Astrocyte (in vitro differentiated cells and primary cell): ENCODE measurements at regions not wholly inside any gene's neighbourhood (a gene's known extent, or its start where the extent isn't known, plus 50 kb on each side); places are given as distances from the start of the nearest gene placed in this dataset.

Experiments
- DNase-seq: peaks from one replicate; pipeline ENCODE4 v3.0.0-alpha.2; 2010; ENCODE audit warnings: low read depth
- FAIRE-seq: peaks from 2 replicates; lab custom pipeline; 2011; peaks lifted over from hg19 to GRCh38; lab: Jason Lieb, UNC
- H2AFZ ChIP-seq: 2 replicates; pipeline ENCODE4 v1.6.0; 2012; ENCODE audit warnings: low read depth, low read length, inconsistent platforms
- H3K27ac ChIP-seq: 2 replicates; pipeline ENCODE4 v1.5.1; 2011; ENCODE audit warnings: low read depth, low read length, inconsistent platforms
- H3K27me3 ChIP-seq: 2 replicates; pipeline ENCODE4 v1.6.0; 2011; ENCODE audit warnings: low read length, inconsistent platforms; ENCODE audit not compliant: insufficient read depth
- H3K36me3 ChIP-seq: 2 replicates; pipeline ENCODE4 v1.5.1; 2011; ENCODE audit warnings: low read length, inconsistent platforms; ENCODE audit not compliant: insufficient read depth
- H3K4me1 ChIP-seq: 2 replicates; pipeline ENCODE4 v1.5.1; 2011; ENCODE audit warnings: low read length, inconsistent platforms; ENCODE audit not compliant: insufficient read depth
- H3K4me2 ChIP-seq: 2 replicates; pipeline ENCODE4 v1.6.0; 2012; ENCODE audit warnings: low read length, inconsistent platforms
- H3K4me3 ChIP-seq: 2 replicates; pipeline ENCODE4 v1.5.1; 2011; ENCODE audit warnings: low read depth, mild to moderate bottlenecking, low read length, inconsistent platforms; ENCODE audit not compliant: insufficient read depth
- H3K79me2 ChIP-seq: 2 replicates; pipeline ENCODE4 v1.6.0; 2012; ENCODE audit warnings: mild to moderate bottlenecking, low read length, inconsistent platforms; ENCODE audit not compliant: insufficient read depth
- H3K9ac ChIP-seq: 2 replicates; pipeline ENCODE4 v1.6.0; 2012; ENCODE audit warnings: mild to moderate bottlenecking, low read length, inconsistent platforms
- H3K9me3 ChIP-seq: 2 replicates; pipeline ENCODE4 v1.5.1; 2012; ENCODE audit warnings: low read depth, mild to moderate bottlenecking, low read length, inconsistent platforms; ENCODE audit not compliant: insufficient read depth
- H4K20me1 ChIP-seq: 2 replicates; pipeline ENCODE4 v1.6.0; 2012; ENCODE audit warnings: low read length, inconsistent platforms; ENCODE audit not compliant: insufficient read depth
- H3K27ac Mint-ChIP-seq: one replicate; pipeline ENCODE4 v1.8.0; 2021; ENCODE audit warnings: mild to moderate bottlenecking, mixed read lengths; ENCODE audit not compliant: unreplicated experiment
- H3K27me3 Mint-ChIP-seq: one replicate; pipeline ENCODE4 v1.8.0; 2021; ENCODE audit warnings: low read depth, mixed read lengths; ENCODE audit not compliant: unreplicated experiment
- H3K36me3 Mint-ChIP-seq: one replicate; pipeline ENCODE4 v1.8.0; 2021; ENCODE audit warnings: low read depth, mixed read lengths; ENCODE audit not compliant: unreplicated experiment
- H3K4me1 Mint-ChIP-seq: one replicate; pipeline ENCODE4 v1.8.0; 2021; ENCODE audit warnings: low read depth, mixed read lengths; ENCODE audit not compliant: unreplicated experiment
- H3K4me3 Mint-ChIP-seq: one replicate; pipeline ENCODE4 v1.8.0; 2021; ENCODE audit warnings: mild to moderate bottlenecking, moderate library complexity, mixed read lengths; ENCODE audit not compliant: unreplicated experiment
- H3K9me3 Mint-ChIP-seq: one replicate; pipeline ENCODE4 v1.8.0; 2021; ENCODE audit warnings: mild to moderate bottlenecking, mixed read lengths; ENCODE audit not compliant: unreplicated experiment
- EZH2 ChIP-seq: IDR thresholded peaks from 2 replicates; pipeline ENCODE4 v1.6.1; 2012; ENCODE audit warnings: mild to moderate bottlenecking, low read length, inconsistent platforms; ENCODE audit not compliant: insufficient read depth
- TF ChIP-seq, protein P1 (sequence below): IDR thresholded peaks from 2 replicates; pipeline ENCODE4 v1.5.1; 2011; ENCODE audit warnings: low read depth, mild to moderate bottlenecking, inconsistent platforms, low read length, moderate library complexity; ENCODE audit not compliant: insufficient read depth

DNA sequence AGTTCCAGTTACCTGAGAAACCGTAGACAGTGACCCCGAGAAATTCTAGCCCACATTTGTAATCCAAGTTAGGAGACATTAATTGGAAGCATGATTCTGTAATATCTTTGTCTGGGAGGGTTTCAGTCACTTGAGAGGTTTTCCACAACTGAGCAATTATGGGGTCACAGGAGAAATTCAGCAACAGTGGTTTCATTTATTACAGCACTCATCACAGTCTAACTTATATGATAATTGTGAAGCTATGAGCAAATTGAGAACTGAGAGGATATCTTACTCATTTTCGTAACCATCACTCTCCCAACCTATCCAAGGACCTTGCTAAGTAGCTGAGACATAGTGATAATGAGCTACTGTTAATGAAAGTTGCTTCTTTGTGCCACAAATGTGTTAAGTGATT lies 328.5 kb upstream of the PPP2R3A start:
- Histone ChIP-seq H3K27me3 (no peaks in the 10 kb centered on the region), H3K4me3 (no peak overlapping the region), H3K36me3 (no peaks in the 10 kb centered on the region), H3K9ac (no peak overlapping the region), H3K27ac (no peak overlapping the region), H2AFZ (no peak overlapping the region), H3K9me3 (no peaks in the 10 kb centered on the region), H3K4me2 (no peak overlapping the region), H3K4me1 (no peaks in the 10 kb centered on the region), H4K20me1 (no peaks in the 10 kb centered on the region), H3K79me2 (no peaks in the 10 kb centered on the region)
- no peaks in the 10 kb centered on the region for H3K4me1 Mint-ChIP-seq
- no peaks in the 10 kb centered on the region for H3K9me3 Mint-ChIP-seq
- no peak overlapping the region for H3K27ac Mint-ChIP-seq
- DNase-seq = no peak
- H3K4me3 Mint-ChIP-seq = no peak overlapping the region
- FAIRE-seq = no peak
- peaks cover 12% of the 10 kb centered on the region for H3K27me3 Mint-ChIP-seq
- no peaks in the 10 kb centered on the region for H3K36me3 Mint-ChIP-seq
- TF ChIP-seq, protein P1, sequence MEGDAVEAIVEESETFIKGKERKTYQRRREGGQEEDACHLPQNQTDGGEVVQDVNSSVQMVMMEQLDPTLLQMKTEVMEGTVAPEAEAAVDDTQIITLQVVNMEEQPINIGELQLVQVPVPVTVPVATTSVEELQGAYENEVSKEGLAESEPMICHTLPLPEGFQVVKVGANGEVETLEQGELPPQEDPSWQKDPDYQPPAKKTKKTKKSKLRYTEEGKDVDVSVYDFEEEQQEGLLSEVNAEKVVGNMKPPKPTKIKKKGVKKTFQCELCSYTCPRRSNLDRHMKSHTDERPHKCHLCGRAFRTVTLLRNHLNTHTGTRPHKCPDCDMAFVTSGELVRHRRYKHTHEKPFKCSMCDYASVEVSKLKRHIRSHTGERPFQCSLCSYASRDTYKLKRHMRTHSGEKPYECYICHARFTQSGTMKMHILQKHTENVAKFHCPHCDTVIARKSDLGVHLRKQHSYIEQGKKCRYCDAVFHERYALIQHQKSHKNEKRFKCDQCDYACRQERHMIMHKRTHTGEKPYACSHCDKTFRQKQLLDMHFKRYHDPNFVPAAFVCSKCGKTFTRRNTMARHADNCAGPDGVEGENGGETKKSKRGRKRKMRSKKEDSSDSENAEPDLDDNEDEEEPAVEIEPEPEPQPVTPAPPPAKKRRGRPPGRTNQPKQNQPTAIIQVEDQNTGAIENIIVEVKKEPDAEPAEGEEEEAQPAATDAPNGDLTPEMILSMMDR = no peak

DNA sequence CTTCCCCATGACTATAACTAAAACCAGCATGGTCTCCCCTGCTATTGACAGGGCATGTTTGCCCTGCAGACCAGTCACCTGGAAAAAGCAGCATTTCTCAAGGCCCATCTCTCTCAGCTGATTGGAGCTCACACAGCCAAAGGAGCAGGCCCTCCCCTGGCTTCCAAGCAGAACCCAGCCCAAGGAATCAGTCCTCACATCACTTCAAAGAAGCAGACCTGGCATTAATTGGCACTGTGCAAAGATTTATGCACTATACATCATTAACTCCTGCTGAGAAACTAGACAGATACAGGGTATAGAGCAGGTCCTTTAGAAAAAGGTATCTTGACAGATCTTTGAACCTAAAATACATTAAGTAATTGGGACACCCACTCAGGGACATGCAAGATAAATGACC lies 323.8 kb upstream of the PPP2R3A start:
- Mint-ChIP-seq H3K27ac (no peak overlapping the region), H3K4me1 (no peaks in the 10 kb centered on the region), H3K36me3 (no peaks in the 10 kb centered on the region), H3K9me3 (no peaks in the 10 kb centered on the region), H3K4me3 (no peak overlapping the region), H3K27me3 (peaks cover 9% of the 10 kb centered on the region)
- no peak for TF ChIP-seq EZH2
- TF ChIP-seq, protein P1 = no peak
- H3K79me2 ChIP-seq = no peaks in the 10 kb centered on the region
- H3K27me3 ChIP-seq = no peaks in the 10 kb centered on the region
- H3K4me1 ChIP-seq = no peaks in the 10 kb centered on the region
- no peaks in the 10 kb centered on the region for H3K36me3 ChIP-seq
- H3K27ac ChIP-seq = no peak overlapping the region
- H3K9ac ChIP-seq = no peak overlapping the region
- H4K20me1 ChIP-seq = no peaks in the 10 kb centered on the region
- no peak for FAIRE-seq
- no peak overlapping the region for H2AFZ ChIP-seq
- no peak for DNase-seq
- no peak overlapping the region for H3K4me3 ChIP-seq
- no peak overlapping the region for H3K4me2 ChIP-seq
- no peaks in the 10 kb centered on the region for H3K9me3 ChIP-seq

GRCh38 chr3:135645541-135645940 lies 320.0 kb upstream of the PPP2R3A start:
- H3K27me3 Mint-ChIP-seq = peaks cover 2% of the 10 kb centered on the region
- DNase-seq (no peak), FAIRE-seq (no peak)
- no peaks in the 10 kb centered on the region for H3K4me1 Mint-ChIP-seq
- no peaks in the 10 kb centered on the region for H3K9me3 Mint-ChIP-seq
- no peak overlapping the region for H3K27ac ChIP-seq
- no peaks in the 10 kb centered on the region for H3K79me2 ChIP-seq
- no peaks in the 10 kb centered on the region for H3K27me3 ChIP-seq
- H3K4me3 ChIP-seq = no peak overlapping the region
- no peaks in the 10 kb centered on the region for H3K36me3 Mint-ChIP-seq
- no peak overlapping the region for H3K4me2 ChIP-seq
- H4K20me1 ChIP-seq = no peaks in the 10 kb centered on the region
- no peak overlapping the region for H3K9ac ChIP-seq
- H2AFZ ChIP-seq = no peak overlapping the region
- H3K36me3 ChIP-seq = no peaks in the 10 kb centered on the region
- no peaks in the 10 kb centered on the region for H3K4me1 ChIP-seq
- H3K27ac Mint-ChIP-seq = no peak overlapping the region
- H3K4me3 Mint-ChIP-seq = no peak overlapping the region
- H3K9me3 ChIP-seq = peaks cover 5% of the 10 kb centered on the region
- TF ChIP-seq, protein P1 = no peak
- no peak for TF ChIP-seq EZH2
